Stimulated activated CD8-positive, alpha-beta memory T cell treated with anti-CD3 and anti-CD28 coated beads, Interleukin-2, amount 100 ng/mL, for 48 hours (primary cell): ENCODE measurements at regions not wholly inside any gene's neighbourhood (a gene's known extent, or its start where the extent isn't known, plus 50 kb on each side); places are given as distances from the start of the nearest gene placed in this dataset.

Experiments used
- DNase-seq, 2 donors: peaks; one replicate each; pipeline ENCODE4 v3.0.0-alpha.2; 2020; ENCODE audit warnings: low read depth in 2 of 2

DNA sequence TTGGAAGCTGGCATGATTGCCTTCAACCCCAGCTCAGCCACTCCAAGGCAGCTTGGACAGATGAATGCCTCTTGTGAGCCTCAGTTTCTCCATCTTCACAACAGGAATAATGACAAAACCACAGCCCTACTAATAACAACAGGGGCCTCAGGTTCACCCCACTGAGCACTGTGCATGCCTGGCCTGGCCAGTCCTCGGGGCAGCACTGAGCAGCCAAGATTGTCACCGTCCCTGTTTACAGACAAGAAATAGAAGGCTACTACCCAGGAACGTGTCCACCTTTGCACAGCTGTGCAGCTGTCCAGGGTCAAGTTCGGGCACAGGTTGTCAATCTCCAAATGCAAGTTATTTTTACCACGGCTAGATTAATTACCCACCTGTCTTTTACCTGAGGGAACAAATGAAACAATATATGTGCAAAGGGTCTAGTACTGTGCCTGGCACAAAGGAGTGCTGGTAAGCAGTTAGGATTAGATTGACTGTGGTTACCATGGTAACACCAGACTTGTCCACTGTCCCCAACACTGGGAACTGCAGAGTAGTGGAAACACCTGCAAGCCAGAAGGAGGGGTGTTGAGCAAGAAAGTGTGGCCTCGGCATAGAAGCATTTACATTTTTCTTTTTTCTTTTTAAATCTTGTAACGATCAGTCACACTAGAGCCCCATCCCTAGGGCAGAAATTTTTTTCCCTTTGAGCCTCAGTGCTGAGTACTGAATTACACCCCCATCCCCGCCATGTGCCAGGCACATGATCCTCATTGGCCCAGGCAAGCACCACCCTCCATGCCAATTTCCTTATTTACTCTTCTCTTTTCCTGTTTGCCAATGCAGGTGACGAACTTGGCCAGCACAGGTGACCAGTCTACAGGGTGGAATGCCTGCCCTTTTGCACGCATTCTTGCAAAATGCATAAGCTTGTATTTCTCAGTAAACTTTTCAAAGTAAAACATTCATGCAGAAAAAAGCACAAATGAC is 66.3 kb upstream of the SLC6A6 start:
- no peak for DNase-seq

DNA sequence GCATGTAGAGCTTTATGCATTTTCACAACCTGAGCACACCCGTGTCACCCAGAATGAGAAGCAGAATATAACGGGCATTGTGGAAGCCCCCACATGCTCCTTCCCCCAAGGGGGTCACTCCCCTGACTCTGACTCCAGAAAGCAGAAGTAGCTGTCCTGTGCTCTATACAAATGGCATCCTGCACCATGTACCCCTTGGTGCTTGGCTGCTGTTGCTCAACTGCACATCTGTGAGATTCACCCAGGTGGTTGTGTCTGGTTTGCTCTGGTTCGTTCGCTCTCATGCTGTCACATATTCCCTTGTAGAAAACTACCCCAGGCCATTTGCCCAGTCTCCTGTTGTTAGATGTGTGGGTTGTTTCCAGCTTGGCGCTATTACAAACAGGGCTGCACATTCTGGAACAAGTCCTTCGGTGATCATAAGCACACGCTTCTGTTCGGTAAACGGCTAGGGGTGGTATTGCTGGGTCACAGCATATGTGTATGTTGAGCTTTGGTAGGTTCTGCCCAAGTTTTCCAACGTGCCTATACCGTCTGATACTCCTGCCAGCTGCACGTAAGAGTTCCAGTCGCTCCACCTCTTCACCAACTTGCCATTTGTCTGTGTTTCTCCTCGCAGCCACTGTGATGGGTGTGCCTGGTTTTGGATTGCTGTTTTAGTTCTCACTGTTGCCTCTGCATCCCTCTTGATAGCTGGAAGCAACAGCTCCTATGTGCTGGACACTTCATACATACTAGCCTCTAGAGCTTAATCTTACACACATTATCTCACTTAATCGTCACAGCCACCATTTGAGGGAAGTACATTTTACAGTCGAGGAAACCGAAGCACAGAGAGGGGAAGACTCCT is 65.4 kb upstream of the SLC6A6 start:
- no peak for DNase-seq

- DNase-seq: no peak
Observed at GRCh38 chr3:14337828-14338227, 64.6 kb upstream of the SLC6A6 start.

GRCh38 chr3:14338242-14338641 is 64.2 kb upstream of the SLC6A6 start:
- DNase-seq: no peak

DNA sequence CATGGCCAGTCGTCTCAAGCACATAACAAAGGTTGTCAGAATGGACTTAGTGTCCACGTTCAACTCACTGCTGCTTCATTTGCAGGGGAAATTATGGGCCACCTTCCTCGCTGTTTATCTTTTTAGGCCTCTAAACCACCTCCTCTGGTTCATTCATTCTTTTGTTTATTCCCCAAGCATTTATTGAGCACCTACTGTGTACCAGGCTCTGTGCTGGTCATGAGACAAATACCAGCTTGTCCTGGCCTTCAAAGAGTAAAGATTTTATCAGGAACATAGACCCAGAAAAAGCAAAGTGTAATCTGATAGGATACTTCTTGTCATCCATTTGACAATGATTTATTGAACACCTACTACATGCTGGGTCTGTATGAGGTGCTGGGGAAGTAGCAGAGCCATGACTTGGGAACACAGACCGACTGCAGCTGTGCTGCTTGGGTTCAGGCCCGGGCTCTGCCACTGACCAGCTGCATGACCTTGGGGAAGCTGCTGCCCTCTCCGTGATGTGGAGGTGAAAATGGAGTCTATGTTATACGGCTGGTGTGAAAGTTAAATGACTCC is 63.4 kb upstream of the SLC6A6 start:
- DNase-seq: no peak

- no peak for DNase-seq
Observed at GRCh38 chr3:14340960-14341708, 61.3 kb upstream of the SLC6A6 start.

GRCh38 chr3:14343338-14344112 is 58.9 kb upstream of the SLC6A6 start:
- DNase-seq: no peak

GRCh38 chr3:14344351-14344750 is 58.1 kb upstream of the SLC6A6 start:
- DNase-seq: no peak

DNA sequence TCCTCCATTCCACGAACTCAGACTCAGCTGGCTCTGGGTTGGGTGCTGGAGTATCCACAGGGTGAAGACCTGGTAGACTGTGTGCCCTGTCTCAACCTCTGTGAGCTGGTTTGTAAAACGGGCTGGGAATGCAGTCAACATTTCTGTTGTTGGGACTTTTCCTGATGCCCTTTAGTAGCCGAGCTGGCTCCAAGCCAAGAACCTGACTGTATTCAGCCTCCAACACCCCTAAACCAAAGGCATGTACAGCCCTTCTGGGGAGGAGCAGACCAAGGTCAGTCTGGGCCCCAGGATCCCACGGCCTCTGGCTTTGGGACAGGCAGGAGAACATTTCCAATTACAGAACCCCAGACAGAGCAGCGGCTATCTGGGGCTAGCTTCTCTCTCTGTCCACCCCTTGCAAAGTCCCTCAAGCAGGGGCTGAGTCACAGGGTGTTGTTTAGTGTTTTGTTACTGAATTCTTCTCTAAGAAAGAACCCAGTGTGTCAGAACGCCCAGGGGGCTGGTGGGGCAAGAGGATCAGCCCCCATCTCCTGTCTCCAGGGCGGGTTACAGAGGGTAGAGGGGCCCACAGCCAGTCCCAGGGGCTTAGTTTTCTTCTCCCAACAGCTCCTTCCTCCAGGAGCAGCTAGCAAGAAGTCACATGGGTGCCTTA is 56.8 kb upstream of the SLC6A6 start:
- DNase-seq: no peak

- no peak for DNase-seq
Observed at GRCh38 chr3:14346191-14346590, 56.2 kb upstream of the SLC6A6 start.

DNA sequence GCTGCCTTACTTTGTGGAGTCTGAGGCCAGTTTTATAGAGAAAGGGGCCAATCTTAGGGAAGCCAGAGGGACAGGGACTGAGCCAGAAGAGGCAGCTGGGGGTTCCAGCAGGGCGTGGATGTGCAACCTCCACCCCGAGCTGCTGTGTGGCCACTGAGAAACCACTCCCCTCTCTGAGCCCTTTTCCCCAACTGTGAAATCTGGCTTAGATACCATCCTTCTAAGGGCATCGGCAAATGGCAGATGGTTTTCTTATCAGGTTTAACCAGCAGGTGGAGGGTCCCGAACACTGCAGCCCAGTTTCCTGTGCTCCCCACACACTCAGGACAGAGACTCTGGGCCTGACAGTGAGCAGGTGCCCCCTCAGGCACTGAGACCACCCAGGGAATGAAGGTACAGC is 55.8 kb upstream of the SLC6A6 start:
- no peak for DNase-seq

DNA sequence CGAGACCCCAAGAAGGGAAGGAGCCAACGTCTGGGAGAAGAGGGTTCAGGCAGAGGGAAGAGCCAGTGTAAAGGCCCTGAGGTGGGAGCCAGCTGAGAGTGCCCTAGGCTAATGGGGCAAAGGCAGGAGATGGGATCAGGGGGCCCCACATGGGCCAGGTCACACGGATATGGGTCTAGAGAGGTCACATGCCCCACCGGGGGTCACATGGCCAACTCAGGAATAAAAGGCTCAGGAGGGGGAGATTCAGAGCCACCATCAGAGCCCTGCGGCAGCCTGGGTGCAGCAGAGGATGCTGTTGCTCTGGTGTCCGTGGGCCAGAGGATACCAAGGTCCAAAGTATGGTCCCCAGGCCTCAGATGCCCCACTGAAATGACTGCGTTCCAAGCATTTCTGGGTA is 55.3 kb upstream of the SLC6A6 start:
- no peak for DNase-seq

- no peak for DNase-seq
Observed at GRCh38 chr3:14351617-14352001, 50.8 kb upstream of the SLC6A6 start.

DNA sequence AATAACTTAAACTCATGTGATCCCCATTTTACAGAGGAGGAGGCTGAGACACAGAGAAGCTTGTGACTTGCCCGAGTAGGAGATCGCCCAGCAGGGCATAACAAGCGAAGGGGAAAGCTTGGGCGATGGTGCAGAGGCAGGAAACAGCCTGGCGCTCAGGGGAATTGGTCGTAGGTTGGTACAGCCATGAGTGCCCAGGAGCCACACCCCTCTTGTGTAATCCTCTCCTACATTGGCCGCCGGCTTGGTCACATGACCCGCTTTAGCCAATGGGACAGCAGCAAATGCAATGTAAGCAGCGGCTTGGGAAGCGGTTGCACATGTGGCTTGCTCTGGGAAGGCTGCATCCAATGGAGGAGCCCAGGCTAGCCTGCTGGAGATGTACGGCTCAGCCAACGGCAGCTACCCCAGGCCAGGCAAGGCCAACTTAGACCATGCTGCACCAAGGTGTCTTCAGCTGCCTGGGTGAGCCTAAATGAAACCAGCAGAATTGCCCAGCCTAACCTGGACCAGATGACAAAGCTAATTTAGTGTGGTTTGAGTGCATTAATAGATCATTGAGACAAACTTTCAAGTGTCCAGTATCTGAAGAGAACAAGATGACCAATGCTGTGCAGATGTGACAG is 50.3 kb upstream of the SLC6A6 start:
- DNase-seq: no peak
